ENCODE measurements at regions not wholly inside any gene's neighbourhood (a gene's known extent, or its start where the extent isn't known, plus 50 kb on each side); places are given as distances from the start of the nearest gene placed in this dataset.

- intact Hi-C loops (cut with micrococcal nuclease; ENCODE audit: unreplicated experiment) = no loop called here
- ChIA-PET POLR2A (no interaction called here), CTCF (no interaction called here)
Observed at GRCh38 chr6:88558981-88559380, 392.8 kb upstream of the CNR1 start.

GRCh38 chr6:88556663-88557062 lies 390.5 kb upstream of the CNR1 start:
- POLR2A ChIA-PET = no interaction called here
- BruUV-seq (replicated peaks) = no TSS peak
- no peak for ATAC-seq

More at GRCh38 chr6:88558981-88559380, 392.8 kb upstream of the CNR1 start:
- no peaks in the 10 kb centered on the region for H3K36me3 ChIP-seq (ENCODE audit: control insufficient read depth, insufficient read depth, low read length)
- H3K4me1 ChIP-seq (ENCODE audit: control insufficient read depth, insufficient read depth, low read length) = no peaks in the 10 kb centered on the region
- H3K9me3 ChIP-seq (ENCODE audit: control insufficient read depth, insufficient read depth, low read depth, low read length) = no peaks in the 10 kb centered on the region
- in situ Hi-C loops (cut with HindIII; ENCODE audit: low pct_unique_long_range_greater_than_20kb, low sequenced_read_pairs) = no loop called here
- H3K27ac ChIP-seq (ENCODE audit: low read length) = no peak overlapping the region
- no peak for DNase-seq (ENCODE audit: low read depth, low spot score)
- H3K4me3 ChIP-seq (ENCODE audit: low read depth in 2 of 2, low read length in 2 of 2) = no peak overlapping the region
- BruUV-seq (replicated peaks) = no TSS peak
- no peak for ATAC-seq
- H3K27me3 ChIP-seq (ENCODE audit: control insufficient read depth, insufficient read depth, low read length) = peaks cover 2% of the 10 kb centered on the region; the same call in 1 of the 2 replicates
- TF ChIP-seq REST (IDR thresholded peaks at IDR 0.05; ENCODE audit: insufficient read depth in 1 of 2, low read depth in 2 of 2, low read length in 1 of 2) (no peak), TCF7L2 (IDR thresholded peaks at IDR 0.05; ENCODE audit: low read depth, low read length) (no peak), POLR2AphosphoS5 (IDR thresholded peaks at IDR 0.05; ENCODE audit: low read depth, low read length) (no peak), SIN3A (IDR thresholded peaks at IDR 0.05; ENCODE audit: borderline replicate concordance, insufficient read depth, low read depth, low read length) (no peak), CTCF (IDR thresholded peaks at IDR 0.05) (no peak)

More at GRCh38 chr6:88556663-88557062, 390.5 kb upstream of the CNR1 start:
- Histone ChIP-seq H3K27ac (ENCODE audit: low read length) (no peak overlapping the region), H3K9me3 (ENCODE audit: control insufficient read depth, insufficient read depth, low read depth, low read length) (no peaks in the 10 kb centered on the region), H3K36me3 (ENCODE audit: control insufficient read depth, insufficient read depth, low read length) (no peaks in the 10 kb centered on the region), H3K4me3 (ENCODE audit: low read depth in 2 of 2, low read length in 2 of 2) (no peak overlapping the region), H3K27me3 (ENCODE audit: control insufficient read depth, insufficient read depth, low read length) (peaks cover 2% of the 10 kb centered on the region; the same call in 1 of the 2 replicates), H3K4me1 (ENCODE audit: control insufficient read depth, insufficient read depth, low read length) (no peaks in the 10 kb centered on the region)
- TF ChIP-seq POLR2AphosphoS5 (IDR thresholded peaks at IDR 0.05; ENCODE audit: low read depth, low read length) = no peak
- TF ChIP-seq REST (IDR thresholded peaks at IDR 0.05; ENCODE audit: insufficient read depth in 1 of 2, low read depth in 2 of 2, low read length in 1 of 2) = no peak
- TF ChIP-seq TCF7L2 (IDR thresholded peaks at IDR 0.05; ENCODE audit: low read depth, low read length) = no peak
- no peak for TF ChIP-seq CTCF (IDR thresholded peaks at IDR 0.05)
- no peak for TF ChIP-seq SIN3A (IDR thresholded peaks at IDR 0.05; ENCODE audit: borderline replicate concordance, insufficient read depth, low read depth, low read length)
- in situ Hi-C loops (cut with HindIII; ENCODE audit: low pct_unique_long_range_greater_than_20kb, low sequenced_read_pairs) = no loop called here
- CTCF ChIA-PET = no interaction called here
- DNase-seq (ENCODE audit: low read depth, low spot score) = no peak
- intact Hi-C loops (cut with micrococcal nuclease; ENCODE audit: unreplicated experiment) = no loop called here
